ENCODE measurements at regions not wholly inside any gene's neighbourhood (a gene's known extent, or its start where the extent isn't known, plus 50 kb on each side); places are given as distances from the start of the nearest gene placed in this dataset.

GRCh38 chr4:137075586-137075985, 456.7 kb downstream of the PCDH18 start:
- Histone ChIP-seq H3K27ac (ENCODE audit: low read depth, low read length) (no peak overlapping the region), H3K27me3 (ENCODE audit: control insufficient read depth, low read length) (no peaks in the 10 kb centered on the region), H3F3A (ENCODE audit: control insufficient read depth, insufficient read depth) (no peaks in the 10 kb centered on the region), H3K4me3 (ENCODE audit: low read length) (no peak overlapping the region), H3K9me3 (ENCODE audit: control insufficient read depth, insufficient read depth, low read length) (no peaks in the 10 kb centered on the region), H4K20me1 (ENCODE audit: control insufficient read depth, insufficient read depth, low read depth, low read length) (no peaks in the 10 kb centered on the region), H3K9me2 (replicated peaks; ENCODE audit: control insufficient read depth, low read length) (no peaks in the 10 kb centered on the region), H3K4me1 (ENCODE audit: control insufficient read depth, low read length) (no peaks in the 10 kb centered on the region), H3K36me3 (ENCODE audit: control insufficient read depth, low read length) (no peaks in the 10 kb centered on the region), H3K4me2 (ENCODE audit: low read length) (no peak overlapping the region), H3K79me2 (ENCODE audit: control insufficient read depth, low read length) (no peaks in the 10 kb centered on the region)
- no peak for TF ChIP-seq EZH2phosphoT487 (IDR thresholded peaks at IDR 0.05; ENCODE audit: borderline replicate concordance, low read length)
- TF ChIP-seq CTCF (IDR thresholded peaks at IDR 0.05; ENCODE audit: low read depth, low read length, poor library complexity, severe bottlenecking), result no peak

- Histone ChIP-seq H3K27ac (ENCODE audit: low read depth, low read length) (no peak overlapping the region), H3F3A (ENCODE audit: control insufficient read depth, insufficient read depth) (no peaks in the 10 kb centered on the region), H3K9me3 (ENCODE audit: control insufficient read depth, insufficient read depth, low read length) (no peaks in the 10 kb centered on the region), H3K4me2 (ENCODE audit: low read length) (no peak overlapping the region), H3K4me3 (ENCODE audit: low read length) (no peak overlapping the region), H3K4me1 (ENCODE audit: control insufficient read depth, low read length) (no peaks in the 10 kb centered on the region), H3K27me3 (ENCODE audit: control insufficient read depth, low read length) (no peaks in the 10 kb centered on the region), H3K79me2 (ENCODE audit: control insufficient read depth, low read length) (no peaks in the 10 kb centered on the region), H3K36me3 (ENCODE audit: control insufficient read depth, low read length) (no peaks in the 10 kb centered on the region), H4K20me1 (ENCODE audit: control insufficient read depth, insufficient read depth, low read depth, low read length) (no peaks in the 10 kb centered on the region), H3K9me2 (replicated peaks; ENCODE audit: control insufficient read depth, low read length) (no peaks in the 10 kb centered on the region)
- TF ChIP-seq CTCF (IDR thresholded peaks at IDR 0.05; ENCODE audit: low read depth, low read length, poor library complexity, severe bottlenecking), result no peak
- TF ChIP-seq EZH2phosphoT487 (IDR thresholded peaks at IDR 0.05; ENCODE audit: borderline replicate concordance, low read length), result no peak
These were observed 461.7 kb downstream of the PCDH18 start for GRCh38 chr4:137070614-137071013.

GRCh38 chr4:137069473-137069872, 462.8 kb downstream of the PCDH18 start:
- no peaks in the 10 kb centered on the region for H3K79me2 ChIP-seq (ENCODE audit: control insufficient read depth, low read length)
- H3K4me2 ChIP-seq (ENCODE audit: low read length), result no peak overlapping the region
- H4K20me1 ChIP-seq (ENCODE audit: control insufficient read depth, insufficient read depth, low read depth, low read length), result no peaks in the 10 kb centered on the region
- no peaks in the 10 kb centered on the region for H3K9me2 ChIP-seq (replicated peaks; ENCODE audit: control insufficient read depth, low read length)
- no peaks in the 10 kb centered on the region for H3F3A ChIP-seq (ENCODE audit: control insufficient read depth, insufficient read depth)
- H3K36me3 ChIP-seq (ENCODE audit: control insufficient read depth, low read length), result no peaks in the 10 kb centered on the region
- H3K4me1 ChIP-seq (ENCODE audit: control insufficient read depth, low read length), result no peaks in the 10 kb centered on the region
- H3K27me3 ChIP-seq (ENCODE audit: control insufficient read depth, low read length), result no peaks in the 10 kb centered on the region
- H3K9me3 ChIP-seq (ENCODE audit: control insufficient read depth, insufficient read depth, low read length), result no peaks in the 10 kb centered on the region
- no peak overlapping the region for H3K27ac ChIP-seq (ENCODE audit: low read depth, low read length)
- TF ChIP-seq CTCF (IDR thresholded peaks at IDR 0.05; ENCODE audit: low read depth, low read length, poor library complexity, severe bottlenecking) (no peak), EZH2phosphoT487 (IDR thresholded peaks at IDR 0.05; ENCODE audit: borderline replicate concordance, low read length) (no peak)
- no peak overlapping the region for H3K4me3 ChIP-seq (ENCODE audit: low read length)

GRCh38 chr4:137067735-137068134, 464.6 kb downstream of the PCDH18 start:
- H3K79me2 ChIP-seq (ENCODE audit: control insufficient read depth, low read length), result no peaks in the 10 kb centered on the region
- no peaks in the 10 kb centered on the region for H3K9me3 ChIP-seq (ENCODE audit: control insufficient read depth, insufficient read depth, low read length)
- no peaks in the 10 kb centered on the region for H3F3A ChIP-seq (ENCODE audit: control insufficient read depth, insufficient read depth)
- no peaks in the 10 kb centered on the region for H3K4me1 ChIP-seq (ENCODE audit: control insufficient read depth, low read length)
- no peaks in the 10 kb centered on the region for H3K27me3 ChIP-seq (ENCODE audit: control insufficient read depth, low read length)
- H3K4me2 ChIP-seq (ENCODE audit: low read length), result no peak overlapping the region
- H3K9me2 ChIP-seq (replicated peaks; ENCODE audit: control insufficient read depth, low read length), result no peaks in the 10 kb centered on the region
- H3K4me3 ChIP-seq (ENCODE audit: low read length), result no peak overlapping the region
- no peak for TF ChIP-seq CTCF (IDR thresholded peaks at IDR 0.05; ENCODE audit: low read depth, low read length, poor library complexity, severe bottlenecking)
- no peak for TF ChIP-seq EZH2phosphoT487 (IDR thresholded peaks at IDR 0.05; ENCODE audit: borderline replicate concordance, low read length)
- H4K20me1 ChIP-seq (ENCODE audit: control insufficient read depth, insufficient read depth, low read depth, low read length), result no peaks in the 10 kb centered on the region
- H3K27ac ChIP-seq (ENCODE audit: low read depth, low read length), result no peak overlapping the region
- H3K36me3 ChIP-seq (ENCODE audit: control insufficient read depth, low read length), result no peaks in the 10 kb centered on the region
